Left renal pelvis (tissue), 4 donors: ENCODE measurements at regions not wholly inside any gene's neighbourhood (a gene's known extent, or its start where the extent isn't known, plus 50 kb on each side); places are given as distances from the start of the nearest gene placed in this dataset.

Experiments used
- DNase-seq, 4 donors: peaks; one replicate each; pipeline ENCODE4 v3.0.0-alpha.2; 2013; ENCODE audit warnings: low read depth in 4 of 4, low spot score in 3 of 4

DNA sequence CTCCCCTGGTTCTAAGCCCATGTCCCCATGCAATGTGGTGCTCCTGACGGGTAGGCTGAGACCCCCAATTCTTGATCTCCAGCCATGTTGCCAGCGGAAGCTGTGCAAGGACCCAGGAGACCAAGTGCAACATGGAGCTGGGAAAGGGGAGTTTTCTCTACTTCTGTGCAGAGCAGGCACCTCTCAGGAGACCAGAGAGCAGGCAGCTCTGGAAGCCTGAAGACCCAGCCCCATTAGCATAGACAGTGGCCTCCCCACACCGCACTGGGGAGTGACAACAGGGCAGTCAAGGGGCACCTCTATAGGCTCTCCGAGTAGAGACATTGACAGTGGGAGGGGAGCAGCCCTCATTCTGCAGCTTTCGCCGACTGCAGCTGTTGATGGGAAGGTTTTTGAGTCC is 410.2 kb downstream of the MATN1 start:
- no peak for DNase-seq

GRCh38 chr1:30312226-30312625 is 411.2 kb downstream of the MATN1 start:
- no peak for DNase-seq

DNA sequence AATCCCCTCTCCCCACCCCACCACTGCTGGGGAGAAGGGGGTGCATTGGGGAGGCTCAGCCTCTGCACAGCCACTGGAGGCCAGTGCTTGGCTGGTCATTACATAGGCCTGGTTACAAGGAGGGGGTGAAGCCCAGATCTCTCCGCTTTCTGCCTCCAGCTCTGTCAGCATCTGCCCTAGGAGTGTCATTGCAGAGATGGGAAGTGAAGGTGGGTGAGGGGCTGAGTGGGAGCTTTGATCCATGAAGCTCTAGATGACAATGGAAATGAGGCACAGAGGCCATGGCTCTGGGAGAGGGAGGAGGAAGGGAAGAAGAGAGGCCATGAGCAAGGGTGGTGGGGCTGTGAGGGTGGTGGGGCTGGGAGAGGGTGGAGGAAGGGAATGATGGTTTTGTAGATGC is 411.6 kb downstream of the MATN1 start:
- no peak for DNase-seq

DNA sequence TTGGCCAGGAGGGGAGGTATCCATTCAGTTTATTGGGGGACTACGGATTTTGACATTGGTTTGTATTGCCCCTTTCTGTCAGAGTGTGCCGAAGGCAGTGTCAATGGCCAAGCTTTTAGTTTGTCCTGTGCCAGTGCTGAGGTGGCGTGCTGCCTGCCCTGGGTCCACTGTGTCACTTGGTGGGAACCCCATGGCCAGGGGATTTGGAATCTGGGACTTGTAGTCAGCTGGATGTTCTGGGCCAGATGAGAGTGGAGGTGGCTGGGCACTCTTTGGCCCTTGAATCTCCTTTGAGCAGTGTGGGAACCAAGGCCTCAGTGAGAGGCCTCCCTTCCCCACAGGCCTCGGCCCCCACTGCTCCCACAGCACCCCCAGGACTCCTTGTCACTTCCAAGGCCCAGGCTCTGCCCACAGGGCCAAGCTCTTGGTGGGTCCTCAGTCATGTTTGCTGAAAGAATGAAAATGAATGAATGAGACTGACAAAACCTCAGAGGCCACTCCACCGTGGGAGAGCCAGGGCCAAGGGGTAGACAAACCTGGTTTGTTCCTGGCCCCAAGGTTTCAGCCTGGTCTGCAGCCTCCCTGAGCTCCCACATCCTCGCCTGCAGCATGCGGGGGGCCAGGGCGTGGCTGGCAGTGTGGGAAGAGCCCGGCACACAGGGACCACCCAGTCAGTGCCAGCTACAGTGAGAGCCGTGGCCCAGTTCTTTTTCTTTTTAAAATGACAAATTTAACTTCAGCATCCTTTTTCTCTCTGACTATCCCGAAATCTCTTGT is 412.2 kb downstream of the MATN1 start:
- DNase-seq: no peak

DNA sequence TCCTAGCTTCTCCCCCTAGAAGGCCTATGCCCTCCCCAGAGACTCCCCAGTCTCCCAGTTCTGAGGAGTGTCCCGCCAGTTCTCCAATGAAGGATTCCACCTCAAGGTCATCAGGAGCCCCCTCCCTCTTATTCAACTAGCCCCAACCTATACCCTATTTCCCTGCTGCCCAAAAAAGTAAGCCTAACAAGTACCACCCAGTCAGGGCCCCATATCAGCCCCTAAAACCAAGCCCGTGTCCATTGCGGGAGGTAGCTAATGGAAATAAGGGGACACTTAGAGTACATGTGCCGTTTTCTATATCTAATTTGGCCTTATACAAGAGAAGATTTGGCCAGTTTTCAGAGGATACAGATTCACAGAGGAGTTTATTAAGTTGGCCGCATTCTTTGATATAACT is 416.2 kb downstream of the MATN1 start:
- DNase-seq: no peak

DNA sequence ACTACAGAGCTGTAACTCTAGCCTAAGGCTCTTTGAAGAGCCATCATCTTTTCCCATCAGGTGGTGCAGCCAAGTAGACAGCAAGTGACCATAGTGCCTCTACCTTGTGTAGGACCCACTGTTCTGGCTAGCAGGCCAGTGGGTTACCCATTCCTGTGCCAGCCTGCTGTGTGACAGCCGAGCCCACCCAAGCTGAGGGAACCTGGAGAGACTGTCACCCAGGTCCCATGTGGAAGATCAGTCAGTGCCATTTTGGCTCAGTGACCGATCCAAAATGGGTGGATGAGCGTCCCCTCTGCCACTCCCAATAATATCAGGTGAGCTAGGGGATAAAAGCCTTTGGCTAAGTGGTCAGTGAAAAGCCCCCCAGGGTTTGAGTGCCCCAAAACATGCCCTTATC is 417.9 kb downstream of the MATN1 start:
- no peak for DNase-seq

- no peak for DNase-seq
Measured at GRCh38 chr1:30305061-30305460, 418.3 kb downstream of the MATN1 start.

- DNase-seq: no peak
Measured at GRCh38 chr1:30304080-30304479, 419.3 kb downstream of the MATN1 start.

DNA sequence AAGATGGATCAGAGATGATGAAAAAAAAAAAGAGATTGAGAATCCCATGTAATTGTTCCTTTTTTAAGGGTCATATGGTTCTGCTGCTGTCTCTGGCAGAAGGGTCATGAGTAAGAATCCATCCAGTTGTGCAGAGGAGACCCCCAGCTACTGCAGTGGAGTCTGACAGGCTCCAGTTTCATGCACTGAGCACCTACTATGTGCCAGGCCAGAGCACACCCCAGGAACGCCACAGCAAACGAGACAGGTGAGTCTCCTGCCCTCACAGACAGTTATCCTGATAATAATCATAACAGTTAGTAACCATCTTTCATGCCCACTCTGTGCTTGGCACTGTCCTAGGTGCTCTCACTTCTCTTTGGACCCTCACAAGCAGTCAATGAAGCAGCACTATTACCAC is 420.0 kb downstream of the MATN1 start:
- no peak for DNase-seq

- no peak for DNase-seq
Measured at GRCh38 chr1:30302858-30303257, 420.5 kb downstream of the MATN1 start.

DNA sequence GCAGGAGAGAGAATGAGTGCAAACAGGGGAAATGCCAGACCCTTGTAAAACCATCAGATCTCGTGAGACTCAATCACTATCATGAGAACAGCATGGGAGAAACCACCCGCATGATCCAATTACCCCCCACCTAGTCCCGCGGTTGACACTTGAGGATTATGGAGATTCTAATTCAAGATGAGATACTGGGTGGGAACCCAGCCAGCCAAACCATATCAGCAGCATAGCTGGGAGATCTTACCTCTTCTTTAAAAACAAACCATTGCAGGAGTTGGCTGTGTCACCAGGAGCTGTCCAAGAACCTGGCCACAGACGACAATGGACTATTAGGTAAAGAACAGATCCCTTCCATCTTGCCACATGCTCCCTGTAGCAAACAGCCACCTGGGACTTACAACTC is 422.7 kb downstream of the MATN1 start:
- no peak for DNase-seq

DNA sequence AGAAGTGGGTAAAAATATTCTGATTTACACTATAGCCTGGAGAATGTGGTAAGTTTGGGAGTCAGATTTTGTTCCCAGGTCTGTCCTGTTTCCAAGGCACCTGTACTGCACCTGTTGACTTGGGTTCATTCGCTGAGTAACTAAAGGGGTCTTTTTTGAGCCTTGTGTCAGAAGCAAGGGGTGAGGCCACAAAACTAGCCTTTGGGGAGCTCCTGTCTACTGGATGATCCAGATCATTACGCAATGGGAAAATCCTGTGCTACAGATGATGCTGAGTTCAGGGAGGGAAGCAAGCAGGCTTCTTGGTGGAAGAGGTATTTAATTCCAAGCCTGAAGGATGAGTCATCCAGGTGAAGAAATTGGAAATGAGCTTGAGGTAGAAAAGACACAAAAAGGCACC is 424.0 kb downstream of the MATN1 start:
- no peak for DNase-seq

GRCh38 chr1:30295674-30296073 is 427.7 kb downstream of the MATN1 start:
- no peak for DNase-seq

DNA sequence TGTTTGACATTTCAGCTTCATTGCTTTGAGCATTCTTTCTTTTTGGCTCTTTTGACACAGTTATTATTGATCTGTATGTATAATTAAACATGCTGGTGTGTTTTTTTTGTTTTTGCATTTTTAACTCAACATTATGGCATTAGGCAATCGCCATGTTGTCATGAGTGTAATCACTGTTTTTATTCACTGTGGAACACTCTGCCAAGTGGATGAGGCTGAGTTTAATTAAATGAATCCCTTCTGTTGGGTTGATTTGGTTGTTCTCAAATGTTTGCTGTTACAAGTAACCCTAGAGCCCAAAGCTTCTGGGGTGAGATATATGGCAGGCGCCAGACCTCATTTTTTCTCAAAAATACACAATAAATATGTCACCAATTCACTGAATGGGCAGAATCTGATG is 428.1 kb downstream of the MATN1 start:
- no peak for DNase-seq

GRCh38 chr1:30294508-30294907 is 428.9 kb downstream of the MATN1 start:
- DNase-seq: no peak

DNA sequence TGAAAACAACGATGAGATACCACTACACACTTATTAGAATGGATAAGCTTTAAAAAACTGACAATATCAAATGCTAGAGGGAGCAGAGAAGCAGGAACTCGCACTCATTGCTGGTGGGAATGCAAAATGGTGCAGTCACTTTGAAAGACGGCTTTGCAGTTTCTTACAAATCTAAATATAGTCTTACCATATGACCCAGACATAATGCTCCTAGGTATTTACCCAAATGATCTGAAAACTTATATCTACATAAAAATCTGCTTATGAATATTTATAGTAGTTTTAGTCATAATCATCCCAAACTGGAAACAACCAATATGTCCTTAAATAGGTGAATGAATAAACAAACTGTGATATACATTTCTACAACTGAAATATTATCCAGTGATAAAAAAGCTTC is 430.9 kb downstream of the MATN1 start:
- DNase-seq: no peak

DNA sequence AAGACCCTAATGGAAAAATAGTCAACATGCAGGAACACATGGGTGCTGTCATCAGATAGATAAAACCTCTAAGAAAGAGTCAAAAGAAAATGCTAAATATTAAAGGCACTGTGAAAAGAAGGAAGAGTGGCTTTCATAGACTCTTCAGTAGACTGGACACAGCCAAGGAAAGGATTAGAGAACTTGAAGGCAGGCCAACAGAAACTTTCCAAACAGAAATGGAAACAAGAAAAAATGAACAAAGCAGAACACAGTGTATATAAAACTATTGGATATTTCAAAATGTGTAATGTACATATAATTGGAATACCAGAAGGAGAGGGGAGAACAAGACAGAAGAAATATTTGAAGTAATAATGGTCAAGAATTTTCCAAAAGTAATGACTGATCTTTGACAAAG is 431.9 kb downstream of the MATN1 start:
- DNase-seq: no peak

DNA sequence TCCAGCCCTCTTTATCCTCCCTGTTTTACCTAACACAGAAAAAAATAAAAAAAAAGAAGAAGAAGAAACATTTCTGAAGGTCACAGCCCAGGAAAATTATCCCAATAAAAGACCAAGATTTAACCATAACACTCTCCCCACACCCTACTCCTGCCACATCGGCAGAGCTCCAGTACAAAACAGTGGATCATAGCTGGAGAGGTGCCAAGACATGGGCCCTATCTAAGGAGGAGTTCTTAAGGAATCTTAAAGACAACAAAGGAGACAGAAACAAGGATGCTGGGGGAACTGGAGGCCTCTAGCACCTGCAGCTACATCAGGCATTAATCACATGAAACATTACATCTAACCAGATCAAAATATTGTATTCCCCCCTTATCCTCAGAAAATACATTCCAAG is 432.8 kb downstream of the MATN1 start:
- no peak for DNase-seq

- DNase-seq: no peak
Measured at GRCh38 chr1:30287976-30288375, 435.4 kb downstream of the MATN1 start.

GRCh38 chr1:30286988-30287839 is 436.2 kb downstream of the MATN1 start:
- DNase-seq: no peak

DNA sequence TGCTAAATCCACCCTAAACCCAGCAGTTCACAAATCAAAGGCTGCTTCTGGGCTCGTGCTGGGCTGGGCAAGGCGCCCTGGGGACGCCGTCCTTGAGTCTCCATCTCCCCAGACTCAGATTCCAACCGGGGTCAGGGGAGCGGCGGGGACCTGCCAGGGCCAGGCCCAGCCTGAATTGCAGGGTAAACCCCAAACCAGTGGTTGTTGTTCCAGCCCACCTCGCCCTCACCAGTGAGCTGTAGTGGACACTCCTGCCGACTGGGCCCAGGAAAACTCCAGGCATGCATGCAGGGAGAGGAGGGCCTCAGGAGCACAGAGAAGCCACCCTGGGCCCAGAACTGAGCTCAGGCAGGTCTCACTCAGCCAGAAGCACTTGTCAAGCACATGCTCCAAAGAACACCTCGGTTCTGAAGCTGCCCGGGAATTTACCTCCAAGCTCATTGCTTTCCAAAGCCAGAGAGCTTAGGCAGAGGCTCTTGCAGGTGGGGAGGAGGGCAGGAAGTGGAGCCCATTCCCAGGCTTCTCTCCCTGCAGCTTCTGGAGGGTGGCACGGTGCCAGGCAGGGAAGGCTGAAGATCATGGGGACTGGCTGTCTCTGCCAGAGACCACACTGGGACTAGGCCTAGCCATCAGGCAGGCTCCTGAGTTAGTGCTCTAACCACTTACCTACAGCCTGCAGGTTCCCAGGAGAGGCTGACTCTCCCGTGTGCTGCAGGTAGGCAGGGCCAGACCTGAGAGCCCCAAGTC is 437.0 kb downstream of the MATN1 start:
- DNase-seq: no peak
